GM18502 (cell line): ENCODE measurements at regions not wholly inside any gene's neighbourhood (a gene's known extent, or its start where the extent isn't known, plus 50 kb on each side); places are given as distances from the start of the nearest gene placed in this dataset.
A peak's percentile ranks its signal among the peaks of the same experiment; 100 is the strongest.
"Not testable (repeated sequence)": the region's sequence is repeated elsewhere in the genome, so short reads cannot be mapped to it uniquely, and the experiment has no call there.

Source experiments
- ATAC-seq: cut with Tn5 transposase; IDR thresholded peaks from one replicate; pipeline ENCODE4 v1.9.1; 2021; ENCODE audit warnings: mild to moderate bottlenecking; ENCODE audit not compliant: unreplicated experiment, poor library complexity

DNA sequence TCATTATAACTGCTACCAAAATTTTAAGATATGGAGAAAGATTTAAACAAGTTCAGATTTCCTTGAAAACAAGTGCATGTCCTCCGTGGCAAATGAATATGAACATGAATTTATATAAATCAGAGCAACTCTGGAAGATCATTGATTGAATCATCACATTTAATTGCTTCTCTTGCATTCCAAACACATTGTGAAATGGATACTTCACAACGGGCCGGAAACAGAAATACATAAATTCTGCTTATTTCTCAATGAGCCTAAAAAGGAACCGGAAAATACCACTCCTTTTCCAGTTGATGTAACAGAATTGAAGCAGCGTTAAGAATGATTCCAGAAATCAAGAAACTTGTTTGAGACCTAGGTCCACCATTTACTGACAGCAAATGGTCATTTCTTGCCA is 134.6 kb upstream of the BTN3A2 start:
- no peak for ATAC-seq

DNA sequence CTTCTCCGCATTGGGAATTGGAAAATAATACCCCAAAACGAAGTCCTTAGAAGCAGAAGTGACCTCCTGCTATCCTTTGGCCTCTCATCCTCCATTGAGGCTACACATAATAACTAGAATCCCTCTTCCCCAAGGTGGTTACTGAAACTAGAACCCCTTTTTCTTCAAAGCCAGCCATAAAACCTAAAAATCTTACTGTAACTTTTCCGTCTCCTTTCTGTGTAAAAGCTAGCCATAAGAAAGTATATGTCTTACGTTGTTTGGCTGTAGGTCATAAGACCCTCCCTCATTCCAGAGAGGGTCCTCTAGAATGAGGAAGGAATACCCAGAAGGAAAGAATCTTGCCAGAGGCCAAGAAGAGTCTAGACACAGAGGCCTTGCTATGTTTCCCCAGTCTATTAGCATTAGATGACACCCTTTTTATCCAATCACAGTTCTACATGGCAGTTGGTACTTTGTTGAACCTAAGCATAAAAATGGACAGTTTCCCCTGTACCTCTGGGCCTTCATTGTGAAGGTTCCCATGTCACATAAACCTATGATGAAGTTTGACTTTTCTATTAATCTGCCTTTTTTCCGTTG is 133.9 kb upstream of the BTN3A2 start:
- ATAC-seq: no peak

DNA sequence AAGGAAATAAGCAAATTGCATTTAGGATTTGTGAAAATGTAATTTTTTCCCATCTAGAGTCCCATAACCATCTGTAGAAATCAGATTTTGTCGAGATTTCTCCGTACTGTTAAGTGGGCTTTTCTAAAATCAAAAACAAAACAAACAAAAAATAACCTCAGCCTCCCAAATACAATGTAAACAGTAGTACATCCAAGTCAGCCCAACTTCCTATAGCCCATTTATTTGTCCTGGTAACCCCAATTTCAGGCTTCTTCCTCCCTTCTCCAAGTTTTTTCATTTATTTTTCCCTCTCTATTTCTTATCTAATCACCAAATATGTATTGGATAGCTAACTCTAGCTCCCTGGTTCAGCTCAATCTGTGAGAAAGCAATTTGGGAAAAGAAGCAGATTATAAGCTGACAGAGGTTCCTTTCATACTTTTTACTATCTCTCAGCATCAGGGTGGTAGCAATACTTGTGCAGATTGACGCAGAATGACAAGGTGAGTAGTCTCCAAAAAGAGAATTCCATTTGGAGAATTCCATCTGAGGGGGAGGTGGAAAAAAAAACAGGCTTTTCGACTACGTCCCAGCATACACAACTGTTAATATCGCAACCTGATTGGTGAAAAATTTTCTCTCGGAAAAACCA is 132.6 kb upstream of the BTN3A2 start:
- ATAC-seq: no peak

DNA sequence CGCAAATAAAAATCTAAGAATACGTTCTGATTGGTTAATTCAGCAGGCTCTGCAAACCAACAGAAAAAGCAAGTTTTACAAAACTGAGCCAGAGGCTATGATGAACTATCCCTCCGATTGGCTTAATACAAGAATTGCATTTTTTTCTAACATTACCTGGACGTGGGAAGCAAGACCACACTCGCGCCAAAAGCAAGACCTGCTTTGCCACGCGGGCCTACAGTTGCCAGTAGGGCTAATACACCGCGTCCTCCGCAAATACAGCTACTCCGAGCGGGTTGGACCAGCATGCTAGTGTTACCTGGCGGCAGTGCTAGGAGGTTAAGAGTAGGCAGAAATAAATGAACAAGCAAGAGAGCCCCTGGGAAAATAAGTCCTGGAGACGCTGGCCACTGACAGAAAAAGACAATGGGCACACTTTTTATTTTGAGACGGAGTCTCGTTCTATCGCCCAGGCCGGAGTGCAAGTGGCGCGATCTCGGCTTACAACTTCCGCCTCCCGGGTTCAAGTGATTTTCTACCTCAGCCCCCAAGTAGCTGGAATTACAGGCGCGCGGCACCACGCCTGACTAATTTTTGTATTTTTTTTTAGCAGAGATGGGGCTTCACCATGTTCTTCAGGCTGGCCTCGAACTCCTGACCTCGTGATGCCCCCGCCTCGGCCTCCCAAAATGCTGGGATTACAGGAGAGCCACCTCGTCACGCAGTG is 131.9 kb upstream of the BTN3A2 start:
- ATAC-seq: peak; percentile 25

DNA sequence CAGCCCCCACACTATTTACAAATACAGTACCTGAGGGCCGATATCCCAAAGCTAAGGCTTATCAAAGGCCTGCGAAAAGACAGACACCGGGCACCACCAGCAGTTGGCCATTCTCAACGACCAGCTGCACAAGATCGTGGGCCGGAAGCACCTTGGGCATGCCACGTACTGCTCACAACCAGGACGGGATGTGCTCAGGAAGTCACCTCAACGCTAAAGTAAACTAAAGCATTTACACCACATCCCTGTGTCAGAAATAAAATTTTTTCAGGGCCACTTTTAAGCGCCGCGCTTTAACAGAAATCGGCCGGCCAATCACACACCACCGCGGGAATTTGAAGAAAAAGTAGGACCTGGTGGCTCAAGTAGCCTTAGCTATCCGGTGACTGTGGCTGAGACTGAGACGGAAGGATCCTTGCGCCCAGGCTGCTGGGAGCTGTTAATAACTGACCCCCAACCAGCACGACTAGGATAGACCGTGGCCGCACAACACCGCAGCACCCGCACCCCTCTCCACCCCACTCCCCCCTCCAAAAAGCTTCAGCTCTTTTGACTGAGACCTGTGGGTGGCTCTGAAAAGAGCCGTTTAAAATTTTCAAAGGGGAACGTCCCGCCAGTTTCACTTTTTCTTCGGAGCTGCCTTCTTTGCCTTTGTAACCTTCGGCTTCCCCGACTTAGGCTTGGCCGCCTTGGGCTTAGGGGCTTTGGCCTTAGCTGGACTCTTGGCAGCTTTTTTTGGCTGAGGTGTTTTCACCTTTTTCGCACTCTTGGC is 131.2 kb upstream of the BTN3A2 start:
- ATAC-seq: peak; percentile 48

DNA sequence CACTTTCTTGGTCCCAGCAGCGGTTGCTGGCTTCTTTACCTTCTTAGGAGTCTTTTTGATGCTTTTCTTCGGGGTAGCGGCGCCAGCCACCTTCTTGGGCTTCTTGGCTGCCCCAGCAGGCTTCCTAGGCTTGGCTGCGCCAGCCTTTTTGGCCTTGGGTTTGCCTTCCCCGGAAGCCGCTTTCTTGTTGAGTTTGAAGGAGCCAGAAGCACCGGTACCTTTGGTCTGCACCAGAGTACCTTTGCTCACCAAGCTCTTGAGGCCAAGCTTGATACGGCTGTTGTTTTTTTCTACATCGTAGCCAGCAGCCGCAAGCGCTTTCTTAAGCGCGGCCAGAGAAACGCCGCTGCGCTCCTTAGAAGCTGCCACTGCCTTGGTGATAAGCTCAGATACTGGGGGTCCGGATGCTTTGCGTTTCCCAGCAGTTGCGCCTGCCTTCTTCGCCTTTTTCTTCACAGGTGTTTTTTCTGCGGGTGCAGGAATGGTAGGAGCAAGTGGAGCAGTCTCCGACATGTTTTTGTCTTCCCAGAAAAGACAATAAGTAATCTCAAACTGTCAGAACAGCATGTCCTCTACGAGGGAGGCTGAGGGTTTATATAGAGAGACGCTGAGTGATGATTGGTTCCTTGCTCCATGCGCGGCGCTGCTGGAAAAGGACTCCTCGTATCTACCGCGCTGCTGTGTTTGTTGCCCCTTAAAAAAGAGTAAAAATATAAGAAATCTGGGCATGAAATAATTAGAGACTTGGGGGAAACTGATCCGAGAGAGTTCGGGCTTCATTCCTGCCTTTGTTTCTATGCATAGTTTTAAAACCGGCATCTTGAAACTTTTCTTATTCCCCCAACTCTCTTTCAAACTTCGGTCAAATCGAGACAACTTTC is 130.3 kb upstream of the BTN3A2 start:
- peak; percentile 62 for ATAC-seq

DNA sequence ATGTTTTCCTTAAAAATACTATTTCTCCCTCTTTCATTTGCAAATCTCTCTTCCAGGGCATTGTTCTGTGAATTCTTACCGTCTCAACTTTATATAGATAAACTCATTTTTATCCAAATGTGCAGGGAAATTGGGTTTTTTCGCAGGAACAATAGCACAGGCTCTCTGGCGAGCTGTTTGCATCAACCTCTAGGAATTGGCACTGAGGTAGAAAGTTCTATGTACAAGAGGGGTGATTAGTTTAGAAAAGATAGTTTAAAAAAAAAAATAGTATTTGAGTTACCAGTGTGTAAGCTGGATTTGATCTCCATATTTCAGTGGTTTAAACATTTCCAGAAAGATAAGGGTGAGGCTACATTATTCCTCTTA is 129.7 kb upstream of the BTN3A2 start:
- no peak for ATAC-seq

DNA sequence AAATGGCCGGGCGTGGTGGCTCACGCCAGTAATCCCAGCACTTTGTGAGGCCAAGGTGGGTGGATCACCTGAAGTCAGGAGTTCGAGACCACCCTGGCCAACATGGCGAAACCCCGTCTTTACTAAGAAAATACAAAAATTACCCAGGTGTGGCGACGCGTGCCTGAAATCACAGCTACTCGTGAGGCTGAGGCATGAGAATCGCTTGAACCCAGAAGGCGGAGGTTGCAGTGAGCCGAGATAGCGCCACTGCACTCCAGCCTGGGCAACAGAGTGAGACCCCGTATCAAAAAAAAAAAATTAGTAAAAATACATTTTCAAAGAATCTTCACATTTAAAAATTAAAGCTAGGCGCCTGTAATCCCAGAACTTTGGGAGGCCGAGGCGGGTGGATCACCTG is 125.6 kb upstream of the BTN3A2 start:
- not testable (repeated sequence) for ATAC-seq

DNA sequence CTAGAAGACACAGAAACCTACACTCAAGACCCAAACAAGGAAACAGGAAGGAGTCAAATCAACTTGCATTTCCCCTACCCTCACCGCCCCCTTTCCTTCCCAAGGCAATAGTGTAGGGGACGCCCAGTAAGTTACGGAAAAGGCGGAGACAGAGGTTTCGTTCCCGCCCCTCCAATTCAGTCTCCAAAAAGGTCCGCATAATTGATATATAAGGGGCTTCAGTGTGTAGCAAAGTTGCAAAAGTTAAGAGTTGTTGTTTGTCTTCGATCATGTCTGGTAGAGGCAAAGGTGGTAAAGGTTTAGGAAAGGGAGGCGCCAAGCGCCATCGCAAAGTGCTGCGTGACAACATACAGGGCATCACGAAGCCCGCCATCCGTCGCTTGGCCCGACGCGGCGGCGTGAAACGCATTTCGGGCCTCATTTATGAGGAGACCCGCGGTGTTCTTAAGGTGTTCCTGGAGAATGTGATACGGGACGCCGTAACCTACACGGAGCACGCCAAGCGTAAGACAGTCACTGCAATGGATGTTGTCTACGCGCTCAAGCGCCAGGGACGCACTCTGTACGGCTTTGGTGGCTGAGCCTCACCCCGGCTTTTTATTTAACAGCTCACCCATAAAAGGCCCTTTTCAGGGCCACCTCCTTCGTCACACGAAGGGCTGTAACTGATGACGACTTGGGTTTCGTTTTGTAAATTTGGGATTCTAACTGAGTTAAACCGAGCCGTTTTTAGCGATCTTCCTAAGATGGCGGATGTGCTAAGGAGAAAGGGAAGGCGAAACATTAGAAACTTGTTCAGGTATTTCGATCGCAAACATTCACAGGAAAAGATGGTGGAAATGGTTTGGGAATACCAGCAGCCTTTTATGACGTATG is 124.6 kb upstream of the BTN3A2 start:
- ATAC-seq: peak; percentile 60

DNA sequence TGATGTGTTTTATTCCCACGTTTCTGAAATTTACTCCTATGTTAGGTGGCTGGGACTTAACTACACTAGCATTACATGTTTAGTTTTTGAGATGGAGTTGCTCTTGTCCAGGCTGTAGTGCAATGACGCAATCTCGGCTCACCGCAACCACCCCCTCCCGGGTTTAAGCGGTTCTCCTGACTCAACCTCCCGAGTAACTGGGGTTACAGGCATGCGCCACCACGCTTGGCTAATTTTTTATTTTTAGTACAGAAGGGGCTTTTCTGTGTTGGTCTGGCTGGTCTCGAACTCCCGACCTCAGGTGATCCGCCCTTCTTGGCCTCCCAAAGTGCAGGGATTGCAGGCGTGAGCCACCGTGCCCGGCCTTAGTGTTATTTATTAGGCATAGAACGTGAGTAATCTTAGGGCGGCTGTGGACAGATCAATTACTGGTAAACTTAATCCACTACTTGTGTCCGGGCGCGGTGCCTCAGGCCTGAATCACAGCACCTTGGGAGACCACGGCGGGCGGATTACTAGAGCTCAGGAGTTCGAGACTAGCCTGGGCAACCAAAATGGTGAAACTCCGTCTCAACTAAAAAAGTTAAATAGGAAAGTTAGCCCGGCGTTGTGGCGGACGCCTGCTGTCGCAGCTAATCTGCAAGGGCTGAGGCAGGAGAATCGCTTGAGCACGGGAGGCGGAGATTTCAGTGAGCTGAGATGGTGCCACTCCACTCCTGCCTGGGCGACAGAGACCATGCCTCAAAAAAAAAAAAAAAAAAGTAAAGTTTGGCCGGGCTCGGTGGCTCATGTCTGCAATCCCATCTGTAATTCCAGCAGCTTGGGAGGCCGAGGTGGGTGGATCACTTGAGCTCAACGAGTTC is 123.7 kb upstream of the BTN3A2 start:
- peak; percentile 24 for ATAC-seq

DNA sequence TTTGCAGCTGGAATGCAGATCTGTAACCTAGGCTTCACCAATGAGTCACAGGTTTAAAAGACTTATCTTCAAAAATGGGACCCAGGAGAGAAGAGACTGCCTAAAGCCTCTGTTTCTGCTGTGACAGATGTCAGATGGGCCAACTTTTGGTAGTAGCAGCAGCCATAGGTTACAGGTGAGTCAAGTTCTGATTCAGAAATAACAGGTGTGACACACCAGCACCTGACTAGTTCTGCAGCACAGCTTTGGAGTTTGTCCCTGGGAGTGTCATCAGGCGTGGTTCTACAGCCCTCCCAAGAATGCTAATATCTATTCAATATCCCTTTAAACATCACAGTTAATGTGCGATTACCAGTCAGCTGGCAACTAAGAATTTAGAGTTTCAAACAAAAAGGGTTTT is 121.9 kb upstream of the BTN3A2 start:
- no peak for ATAC-seq

DNA sequence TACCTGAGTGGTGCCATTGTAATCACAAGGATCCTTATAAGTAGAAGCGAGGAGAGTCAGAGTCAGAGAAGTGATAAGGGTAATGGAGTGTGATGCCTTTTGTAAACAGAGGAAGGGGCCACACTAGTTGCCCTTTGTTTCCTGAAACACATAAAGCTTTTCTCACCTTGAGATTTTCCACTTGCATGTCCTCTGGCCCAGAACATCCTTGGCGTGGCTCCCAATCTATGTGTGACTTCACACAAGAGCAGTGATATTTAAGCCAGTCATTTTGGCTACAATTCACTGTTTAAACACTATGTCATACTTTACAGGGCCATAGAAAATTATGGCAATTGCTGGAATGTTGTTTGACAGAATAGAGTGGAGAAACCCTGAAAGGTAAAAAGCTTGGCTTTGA is 121.2 kb upstream of the BTN3A2 start:
- ATAC-seq: no peak

DNA sequence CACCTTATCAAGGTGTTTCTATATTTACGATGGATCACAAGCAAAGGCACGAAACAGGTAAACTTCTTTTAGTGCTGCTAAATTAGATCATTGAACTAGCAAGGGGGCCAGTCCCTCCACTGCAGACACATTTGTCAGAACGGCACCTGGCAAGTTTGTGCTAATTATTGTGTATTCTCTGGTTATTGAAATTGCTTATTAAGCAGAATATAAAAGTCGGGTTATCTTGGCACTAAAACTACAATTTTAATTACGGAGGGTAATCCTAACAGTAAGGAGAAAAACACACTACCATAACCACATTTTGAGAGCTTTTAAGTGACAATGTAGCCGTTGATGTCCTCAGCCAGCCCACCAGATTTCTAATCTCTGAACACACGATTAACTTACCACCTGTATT is 118.9 kb upstream of the BTN3A2 start:
- no peak for ATAC-seq

DNA sequence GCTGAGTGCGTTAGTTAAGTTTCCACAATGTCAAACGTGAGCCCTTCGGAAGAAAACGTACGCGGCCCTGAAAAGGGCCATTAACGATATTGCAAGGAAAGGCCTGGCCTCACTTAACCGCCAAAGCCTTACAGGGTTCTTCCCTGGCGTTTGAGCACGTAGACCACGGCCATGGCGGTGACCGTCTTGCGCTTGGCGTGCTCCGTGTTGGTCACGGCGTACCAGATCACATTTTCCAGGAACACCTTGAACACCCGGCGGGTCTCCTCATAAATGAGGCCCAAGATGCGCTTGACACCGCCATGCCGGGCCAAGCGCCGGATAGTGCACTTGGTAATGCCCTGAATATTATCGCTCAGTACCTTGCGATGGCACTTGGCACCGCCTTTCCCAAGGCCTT is 118.4 kb upstream of the BTN3A2 start:
- ATAC-seq: no peak

DNA sequence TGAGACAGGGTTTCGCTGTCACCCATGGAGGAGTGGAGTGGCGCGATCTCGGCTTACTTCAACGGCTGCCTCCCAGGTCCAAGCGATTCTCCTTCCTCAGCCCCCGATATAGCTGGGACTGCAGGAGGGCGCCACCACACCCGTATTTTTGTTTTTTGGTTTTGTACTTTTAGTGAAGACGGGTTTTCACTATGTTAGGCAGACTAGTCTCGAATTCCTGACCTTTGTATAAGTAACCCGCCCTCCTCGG is 115.4 kb upstream of the BTN3A2 start:
- ATAC-seq: peak; percentile 24

DNA sequence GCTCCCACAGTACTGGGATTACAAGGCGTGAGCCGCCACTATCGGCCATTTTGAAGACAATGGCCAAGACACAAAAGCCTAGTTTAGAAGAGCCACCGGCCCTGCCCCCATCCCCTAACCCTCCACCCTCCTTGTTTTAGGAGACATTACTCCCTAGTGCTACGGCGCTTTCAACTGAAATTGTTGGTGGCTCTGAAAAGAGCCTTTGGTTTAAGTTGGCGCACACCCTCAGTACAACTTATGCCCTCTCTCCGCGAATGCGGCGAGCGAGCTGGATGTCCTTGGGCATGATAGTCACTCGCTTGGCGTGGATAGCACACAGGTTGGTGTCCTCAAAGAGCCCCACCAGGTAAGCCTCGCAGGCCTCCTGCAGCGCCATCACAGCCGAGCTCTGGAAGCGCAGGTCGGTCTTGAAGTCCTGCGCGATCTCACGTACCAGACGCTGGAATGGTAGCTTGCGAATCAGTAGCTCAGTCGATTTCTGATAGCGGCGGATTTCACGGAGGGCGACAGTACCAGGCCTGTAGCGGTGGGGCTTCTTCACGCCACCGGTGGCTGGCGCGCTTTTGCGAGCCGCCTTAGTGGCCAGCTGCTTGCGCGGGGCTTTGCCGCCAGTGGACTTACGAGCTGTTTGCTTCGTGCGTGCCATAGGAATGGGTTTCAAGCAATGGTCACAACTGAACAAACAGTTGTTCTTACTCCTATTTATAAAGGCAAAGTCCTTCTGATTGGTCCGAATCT is 114.9 kb upstream of the BTN3A2 start:
- ATAC-seq: peak; percentile 53

DNA sequence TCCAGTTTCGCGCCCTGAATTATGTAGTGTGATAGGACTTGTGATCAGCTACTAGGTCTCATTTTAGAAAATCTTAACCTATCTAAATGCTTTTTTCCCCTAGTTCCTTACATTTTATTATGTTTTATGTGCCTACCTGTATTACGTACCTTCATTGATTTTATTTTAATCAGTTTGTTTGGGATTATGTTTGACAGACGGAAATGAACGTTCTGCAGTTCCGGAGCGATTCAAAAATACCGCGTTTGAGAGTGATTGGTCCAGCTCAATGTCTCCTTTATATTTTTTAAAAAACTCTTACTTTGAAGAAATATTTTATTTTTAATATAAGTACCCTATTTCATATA is 114.3 kb upstream of the BTN3A2 start:
- ATAC-seq: no peak
